ENCODE measurements at regions not wholly inside any gene's neighbourhood (a gene's known extent, or its start where the extent isn't known, plus 50 kb on each side); places are given as distances from the start of the nearest gene placed in this dataset.
"Not testable (repeated sequence)": the region's sequence is repeated elsewhere in the genome, so short reads cannot be mapped to it uniquely, and the experiment has no call there.

- ChIA-PET CTCF (interaction anchor here (1.3 kb wide), 1 partner anchor 29 kb away, joined by 3 read pairs; no protein-coding TSS in a partner anchor), POLR2A (no interaction called here)
- Histone ChIP-seq H3K27ac (ENCODE audit: low read depth in 1 of 2, low read length in 2 of 2) (no peak overlapping the region), H3K27me3 (ENCODE audit: control insufficient read depth in 1 of 2, insufficient read depth in 2 of 2, low read length in 2 of 2) (peaks cover 3 to 4% of the 10 kb centered on the region in 2 experiments), H3K9me3 (ENCODE audit: control insufficient read depth in 1 of 2, insufficient read depth in 1 of 2, low read length in 2 of 2) (no peaks in the 10 kb centered on the region), H3K36me3 (ENCODE audit: insufficient read depth, low read length) (no peaks in the 10 kb centered on the region), H3K4me1 (ENCODE audit: insufficient read depth, low read length) (no peaks in the 10 kb centered on the region), H3K4me3 (ENCODE audit: low read length) (no peak overlapping the region)
- no peak overlapping the region for H3K27ac Mint-ChIP-seq
- H3K36me3 Mint-ChIP-seq (ENCODE audit: low read depth), result no peaks in the 10 kb centered on the region
- H3K4me3 Mint-ChIP-seq, result no peak overlapping the region
- no peaks in the 10 kb centered on the region for H3K4me1 Mint-ChIP-seq (ENCODE audit: low read depth)
- H3K27me3 Mint-ChIP-seq, result peaks cover 16% of the 10 kb centered on the region
- DNase-seq (no peak), ATAC-seq (ENCODE audit: poor library complexity) (no peak)
- H3K9me3 Mint-ChIP-seq, result no peaks in the 10 kb centered on the region
- no peak for TF ChIP-seq CTCF (IDR thresholded peaks at IDR 0.05)
- intact Hi-C loops (cut with DNase I, micrococcal nuclease), result loop anchor here in 1 of 2 experiments (10.0 kb wide), 2 partner anchors 93 to 513 kb away; no protein-coding TSS in a partner anchor
Measured at GRCh38 chr14:106067935-106068334, 541.6 kb downstream of the TMEM121 start.

- Histone ChIP-seq H3K4me1 (ENCODE audit: insufficient read depth, low read length) (no peaks in the 10 kb centered on the region), H3K4me3 (ENCODE audit: low read length) (no peak overlapping the region), H3K9me3 (ENCODE audit: control insufficient read depth in 1 of 2, insufficient read depth in 1 of 2, low read length in 2 of 2) (no peaks in the 10 kb centered on the region), H3K36me3 (ENCODE audit: insufficient read depth, low read length) (no peaks in the 10 kb centered on the region), H3K27ac (ENCODE audit: low read depth in 1 of 2, low read length in 2 of 2) (no peak overlapping the region), H3K27me3 (ENCODE audit: control insufficient read depth in 1 of 2, insufficient read depth in 2 of 2, low read length in 2 of 2) (peaks cover 0 to 3% of the 10 kb centered on the region in 2 experiments)
- intact Hi-C loops (cut with DNase I, micrococcal nuclease), result loop anchor here in 1 of 2 experiments (10.0 kb wide), 2 partner anchors 95 to 515 kb away; no protein-coding TSS in a partner anchor
- no peak overlapping the region for H3K27ac Mint-ChIP-seq
- ATAC-seq (ENCODE audit: poor library complexity) (no peak), DNase-seq (no peak)
- peaks cover 12% of the 10 kb centered on the region for H3K27me3 Mint-ChIP-seq
- H3K36me3 Mint-ChIP-seq (ENCODE audit: low read depth), result no peaks in the 10 kb centered on the region
- POLR2A ChIA-PET, result no interaction called here
- TF ChIP-seq CTCF (IDR thresholded peaks at IDR 0.05), result no peak
- H3K4me1 Mint-ChIP-seq (ENCODE audit: low read depth), result no peaks in the 10 kb centered on the region
- H3K4me3 Mint-ChIP-seq, result no peak overlapping the region
- no peaks in the 10 kb centered on the region for H3K9me3 Mint-ChIP-seq
- CTCF ChIA-PET, result interaction anchor here (1.5 kb wide), 1 partner anchor 71 kb away, joined by 3 read pairs; no protein-coding TSS in a partner anchor
Measured at GRCh38 chr14:106069804-106070625, 543.6 kb downstream of the TMEM121 start.

GRCh38 chr14:106080922-106081321 lies 554.5 kb downstream of the TMEM121 start:
- Mint-ChIP-seq H3K36me3 (ENCODE audit: low read depth) (no peaks in the 10 kb centered on the region), H3K4me1 (ENCODE audit: low read depth) (peaks cover 1% of the 10 kb centered on the region), H3K27me3 (peaks cover 15% of the 10 kb centered on the region), H3K27ac (no peak overlapping the region), H3K9me3 (no peaks in the 10 kb centered on the region), H3K4me3 (no peak overlapping the region)
- Histone ChIP-seq H3K27me3 (ENCODE audit: control insufficient read depth in 1 of 2, insufficient read depth in 2 of 2, low read length in 2 of 2) (peaks cover 0 to 5% of the 10 kb centered on the region in 2 experiments), H3K27ac (ENCODE audit: low read depth in 1 of 2, low read length in 2 of 2) (no peak overlapping the region), H3K4me1 (ENCODE audit: insufficient read depth, low read length) (no peaks in the 10 kb centered on the region), H3K36me3 (ENCODE audit: insufficient read depth, low read length) (no peaks in the 10 kb centered on the region), H3K9me3 (ENCODE audit: control insufficient read depth in 1 of 2, insufficient read depth in 1 of 2, low read length in 2 of 2) (no peaks in the 10 kb centered on the region), H3K4me3 (ENCODE audit: low read length) (no peak overlapping the region)
- ChIA-PET POLR2A (no interaction called here), CTCF (no interaction called here)
- ATAC-seq (ENCODE audit: poor library complexity) (no peak), DNase-seq (no peak)
- intact Hi-C loops (cut with DNase I, micrococcal nuclease), result no loop called here
- no peak for TF ChIP-seq CTCF (IDR thresholded peaks at IDR 0.05)

- POLR2A ChIA-PET; H3K4me1 ChIP-seq (ENCODE audit: insufficient read depth, low read length); H3K9me3 Mint-ChIP-seq; H3K4me1 Mint-ChIP-seq (ENCODE audit: low read depth); H3K36me3 Mint-ChIP-seq (ENCODE audit: low read depth); H3K4me3 ChIP-seq (ENCODE audit: low read length); H3K27me3 ChIP-seq (ENCODE audit: control insufficient read depth in 1 of 2, insufficient read depth in 2 of 2, low read length in 2 of 2); DNase-seq; H3K9me3 ChIP-seq (ENCODE audit: control insufficient read depth in 1 of 2, insufficient read depth in 1 of 2, low read length in 2 of 2); intact Hi-C loops (cut with DNase I, micrococcal nuclease); H3K4me3 Mint-ChIP-seq; H3K27ac Mint-ChIP-seq; H3K27ac ChIP-seq (ENCODE audit: low read depth in 1 of 2, low read length in 2 of 2); CTCF ChIA-PET; H3K36me3 ChIP-seq (ENCODE audit: insufficient read depth, low read length); ATAC-seq (ENCODE audit: poor library complexity): not testable (repeated sequence)
- H3K27me3 Mint-ChIP-seq, result peaks cover 15% of the 10 kb centered on the region
Measured at GRCh38 chr14:106081721-106082120, 555.3 kb downstream of the TMEM121 start.

Measured in CD4-positive, alpha-beta T cell (primary cell).